HG03108 (cell line): ENCODE measurements at regions not wholly inside any gene's neighbourhood (a gene's known extent, or its start where the extent isn't known, plus 50 kb on each side); places are given as distances from the start of the nearest gene placed in this dataset.

Experiments used
- ATAC-seq: cut with Tn5 transposase; IDR thresholded peaks from one replicate; pipeline ENCODE4 v1.9.1; 2021; ENCODE audit warnings: moderate library complexity; ENCODE audit not compliant: unreplicated experiment

- ATAC-seq = no peak
Observed at GRCh38 chr2:75284345-75284744, 85.0 kb upstream of the TACR1 start.

GRCh38 chr2:75278821-75279379 is 79.6 kb upstream of the TACR1 start:
- ATAC-seq = no peak

GRCh38 chr2:75278314-75278713 is 79.0 kb upstream of the TACR1 start:
- no peak for ATAC-seq

GRCh38 chr2:75277111-75277510 is 77.8 kb upstream of the TACR1 start:
- ATAC-seq = no peak

- no peak for ATAC-seq
Observed at GRCh38 chr2:75276093-75277029, 77.0 kb upstream of the TACR1 start.

GRCh38 chr2:75274936-75275335 is 75.6 kb upstream of the TACR1 start:
- ATAC-seq = no peak

GRCh38 chr2:75268112-75268511 is 68.8 kb upstream of the TACR1 start:
- no peak for ATAC-seq

GRCh38 chr2:75261923-75262322 is 62.6 kb upstream of the TACR1 start:
- no peak for ATAC-seq

GRCh38 chr2:75260946-75261345 is 61.6 kb upstream of the TACR1 start:
- no peak for ATAC-seq

- ATAC-seq = no peak
Observed at GRCh38 chr2:75258620-75259019, 59.3 kb upstream of the TACR1 start.

GRCh38 chr2:75256485-75256884 is 57.2 kb upstream of the TACR1 start:
- no peak for ATAC-seq

GRCh38 chr2:75253526-75253925 is 54.2 kb upstream of the TACR1 start:
- ATAC-seq = no peak

GRCh38 chr2:75251896-75252295 is 52.6 kb upstream of the TACR1 start:
- ATAC-seq = no peak
